ENCODE measurements at regions not wholly inside any gene's neighbourhood (a gene's known extent, or its start where the extent isn't known, plus 50 kb on each side); places are given as distances from the start of the nearest gene placed in this dataset.

- TF ChIP-seq POLR2A (IDR thresholded peaks at IDR 0.05) (no peak), CTCF (IDR thresholded peaks at IDR 0.05) (no peak)
Observed at GRCh38 chr2:78506301-78506700, 519.2 kb upstream of the REG3G start.

Measured in testis (tissue), 2 donors.